Progenitor cell of endocrine pancreas (in vitro differentiated cells): ENCODE measurements at regions not wholly inside any gene's neighbourhood (a gene's known extent, or its start where the extent isn't known, plus 50 kb on each side); places are given as distances from the start of the nearest gene placed in this dataset.

Experiments used
- DNase-seq: peaks from one replicate; pipeline ENCODE4 v3.0.0; 2021; ENCODE audit warnings: low spot score; ENCODE audit not compliant: unreplicated experiment
- H3K27ac Mint-ChIP-seq: 2 replicates; pipeline ENCODE4 v1.8.0; 2021; ENCODE audit warnings: mild to moderate bottlenecking, moderate library complexity, mixed read lengths
- H3K27me3 Mint-ChIP-seq: 2 replicates; pipeline ENCODE4 v1.8.0; 2021; ENCODE audit warnings: mixed read lengths
- H3K36me3 Mint-ChIP-seq: 2 replicates; pipeline ENCODE4 v1.8.0; 2022; ENCODE audit warnings: mixed read lengths; ENCODE audit not compliant: insufficient read depth
- H3K4me1 Mint-ChIP-seq: 2 replicates; pipeline ENCODE4 v1.8.0; 2021; ENCODE audit warnings: low read depth, mixed read lengths
- H3K4me3 Mint-ChIP-seq: 2 replicates; pipeline ENCODE4 v1.8.0; 2021; ENCODE audit warnings: low read depth, mild to moderate bottlenecking, moderate library complexity, mixed read lengths
- H3K9me3 Mint-ChIP-seq: 2 replicates; pipeline ENCODE4 v1.8.0; 2021; ENCODE audit warnings: low read depth, mixed read lengths
- TF ChIP-seq, protein P1 (sequence below): fragments of 200-600 bp; sonication (generic); IDR thresholded peaks from one replicate; pipeline ENCODE4 v1.5.0; 2021; ENCODE audit warnings: antibody characterized with exemption, mild to moderate bottlenecking; ENCODE audit not compliant: unreplicated experiment

- Mint-ChIP-seq H3K9me3 (no peaks in the 10 kb centered on the region), H3K36me3 (no peaks in the 10 kb centered on the region), H3K27ac (no peak overlapping the region), H3K4me3 (no peak overlapping the region), H3K4me1 (no peaks in the 10 kb centered on the region), H3K27me3 (peaks cover 15% of the 10 kb centered on the region)
- DNase-seq, result no peak
- TF ChIP-seq, protein P1, sequence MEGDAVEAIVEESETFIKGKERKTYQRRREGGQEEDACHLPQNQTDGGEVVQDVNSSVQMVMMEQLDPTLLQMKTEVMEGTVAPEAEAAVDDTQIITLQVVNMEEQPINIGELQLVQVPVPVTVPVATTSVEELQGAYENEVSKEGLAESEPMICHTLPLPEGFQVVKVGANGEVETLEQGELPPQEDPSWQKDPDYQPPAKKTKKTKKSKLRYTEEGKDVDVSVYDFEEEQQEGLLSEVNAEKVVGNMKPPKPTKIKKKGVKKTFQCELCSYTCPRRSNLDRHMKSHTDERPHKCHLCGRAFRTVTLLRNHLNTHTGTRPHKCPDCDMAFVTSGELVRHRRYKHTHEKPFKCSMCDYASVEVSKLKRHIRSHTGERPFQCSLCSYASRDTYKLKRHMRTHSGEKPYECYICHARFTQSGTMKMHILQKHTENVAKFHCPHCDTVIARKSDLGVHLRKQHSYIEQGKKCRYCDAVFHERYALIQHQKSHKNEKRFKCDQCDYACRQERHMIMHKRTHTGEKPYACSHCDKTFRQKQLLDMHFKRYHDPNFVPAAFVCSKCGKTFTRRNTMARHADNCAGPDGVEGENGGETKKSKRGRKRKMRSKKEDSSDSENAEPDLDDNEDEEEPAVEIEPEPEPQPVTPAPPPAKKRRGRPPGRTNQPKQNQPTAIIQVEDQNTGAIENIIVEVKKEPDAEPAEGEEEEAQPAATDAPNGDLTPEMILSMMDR, result no peak
These were observed 136.7 kb downstream of the SPATA19 start for GRCh38 chr11:133708547-133709051.

DNA sequence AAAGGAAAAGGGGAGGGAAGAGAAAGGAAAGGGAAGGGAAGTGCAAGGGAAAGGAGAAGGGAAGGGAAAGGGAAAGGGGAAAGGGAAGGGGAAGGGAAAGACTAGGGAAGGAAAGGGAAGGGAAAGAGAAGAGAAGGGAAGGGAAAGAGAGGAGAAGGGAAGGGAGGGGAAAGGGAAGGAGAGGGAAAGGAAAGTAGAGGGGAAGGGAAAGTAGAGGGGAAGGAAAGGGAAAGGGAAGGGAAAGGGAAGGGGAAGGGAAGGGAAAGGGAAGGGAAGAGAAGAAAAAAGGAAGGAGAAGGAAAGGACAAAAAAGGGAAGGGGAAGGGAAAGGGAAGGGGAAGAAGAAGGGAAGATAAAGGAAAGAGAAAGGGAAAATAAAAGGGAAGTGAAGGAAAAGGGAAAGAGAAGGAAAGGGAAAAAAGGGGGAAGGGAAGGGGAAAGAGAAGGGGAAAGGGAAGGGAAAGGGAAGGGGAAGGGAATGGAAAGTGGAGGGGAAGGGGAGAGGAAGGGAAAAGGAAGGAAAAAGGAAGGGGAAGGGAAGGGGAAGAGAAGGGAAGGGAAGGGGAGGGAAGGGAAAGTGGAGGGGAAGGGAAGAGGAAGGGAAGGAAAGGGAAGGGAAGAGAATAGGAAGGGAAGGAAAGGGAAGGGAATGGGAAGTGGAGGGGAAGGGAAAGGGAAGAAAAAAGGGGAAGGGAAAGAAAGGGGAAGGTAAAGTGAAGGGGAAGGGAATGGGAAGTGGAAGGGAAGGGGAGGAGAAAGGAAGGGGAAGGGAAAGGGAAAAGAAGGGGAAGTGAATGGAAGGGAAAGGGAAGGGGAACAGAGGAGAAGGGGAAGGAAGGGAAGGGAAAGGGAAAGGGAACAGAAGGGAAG is 138.2 kb downstream of the SPATA19 start:
- Mint-ChIP-seq H3K4me3 (no peak overlapping the region), H3K4me1 (no peaks in the 10 kb centered on the region), H3K36me3 (no peaks in the 10 kb centered on the region), H3K27me3 (peaks cover 9% of the 10 kb centered on the region), H3K27ac (no peak overlapping the region), H3K9me3 (no peaks in the 10 kb centered on the region)
- TF ChIP-seq, protein P1, result no peak
- DNase-seq, result no peak

DNA sequence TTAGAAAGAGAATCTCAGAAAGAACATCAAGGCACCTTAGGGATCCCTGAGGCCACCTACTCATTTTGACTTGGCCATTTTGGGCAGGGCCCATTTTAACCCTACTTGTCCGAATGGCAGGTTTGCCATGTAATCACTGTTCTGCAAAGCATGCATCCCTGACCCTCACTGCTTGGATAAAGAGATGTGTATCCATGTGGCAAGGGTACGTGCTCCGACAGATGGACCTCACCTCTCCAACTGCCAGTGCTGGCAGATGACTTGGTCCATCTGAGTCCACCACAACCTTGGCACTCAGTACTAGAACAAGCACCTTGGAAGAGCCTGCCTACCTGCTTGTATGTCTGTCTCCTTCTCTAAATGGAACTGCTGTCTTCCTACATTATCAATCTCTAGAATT is 139.4 kb downstream of the SPATA19 start:
- no peak overlapping the region for H3K27ac Mint-ChIP-seq

GRCh38 chr11:133705074-133705648 is 140.2 kb downstream of the SPATA19 start:
- H3K9me3 Mint-ChIP-seq, result no peaks in the 10 kb centered on the region
- H3K4me3 Mint-ChIP-seq, result no peak overlapping the region
- no peaks in the 10 kb centered on the region for H3K4me1 Mint-ChIP-seq
- no peak overlapping the region for H3K27ac Mint-ChIP-seq
- no peaks in the 10 kb centered on the region for H3K36me3 Mint-ChIP-seq
- H3K27me3 Mint-ChIP-seq, result peaks cover 9% of the 10 kb centered on the region
- no peak for DNase-seq
- TF ChIP-seq, protein P1, result no peak

More for the DNA sequence above, 139.4 kb downstream of the SPATA19 start:
- Mint-ChIP-seq H3K4me1 (no peaks in the 10 kb centered on the region), H3K27me3 (peaks cover 9% of the 10 kb centered on the region), H3K9me3 (no peaks in the 10 kb centered on the region), H3K36me3 (no peaks in the 10 kb centered on the region), H3K4me3 (no peak overlapping the region)
- DNase-seq, result no peak
- TF ChIP-seq, protein P1, result no peak

GRCh38 chr11:133699071-133699470 is 146.2 kb downstream of the SPATA19 start:
- no peak for DNase-seq
- H3K9me3 Mint-ChIP-seq, result no peaks in the 10 kb centered on the region
- H3K4me1 Mint-ChIP-seq, result peaks cover 7% of the 10 kb centered on the region
- TF ChIP-seq, protein P1, result no peak
- no peaks in the 10 kb centered on the region for H3K36me3 Mint-ChIP-seq
- H3K27me3 Mint-ChIP-seq, result peaks cover 3% of the 10 kb centered on the region
- no peak overlapping the region for H3K4me3 Mint-ChIP-seq
- H3K27ac Mint-ChIP-seq, result no peak overlapping the region
